WTC11 (cell line): ENCODE measurements at regions not wholly inside any gene's neighbourhood (a gene's known extent, or its start where the extent isn't known, plus 50 kb on each side); places are given as distances from the start of the nearest gene placed in this dataset.

Experiments
- ATAC-seq: fragments of 200-7000 bp; cut with Tn5 transposase; 2 replicates; pipeline ENCODE4 v1.10.0; 2021; ENCODE audit warnings: mild to moderate bottlenecking, moderate library complexity
- CTCF ChIA-PET: fragments of 300-600 bp; sonication (Branson Sonifier 250); formaldehyde crosslinking; loops from one replicate; lab custom pipeline; 2021; ENCODE audit warnings: antibody characterized with exemption; lab: Charles Lee
- POLR2A ChIA-PET: fragments of 350-600 bp; sonication (Branson Sonifier 250); formaldehyde crosslinking; loops from one replicate; lab custom pipeline; 2021; ENCODE audit warnings: antibody characterized with exemption; lab: Charles Lee
- DNase-seq: peaks from one replicate; pipeline ENCODE4 v3.0.0; 2021; ENCODE audit warnings: low spot score
- H3K27ac Mint-ChIP-seq: 2 replicates; pipeline ENCODE4 v1.8.0; 2021; ENCODE audit warnings: mixed read lengths
- H3K27me3 Mint-ChIP-seq: 2 replicates; pipeline ENCODE4 v1.8.0; 2021; ENCODE audit warnings: low read depth, mild to moderate bottlenecking, moderate library complexity, mixed read lengths
- H3K36me3 Mint-ChIP-seq: 2 replicates; pipeline ENCODE4 v1.8.0; 2021; ENCODE audit warnings: mixed read lengths
- H3K4me1 Mint-ChIP-seq: 2 replicates; pipeline ENCODE4 v1.8.0; 2022; ENCODE audit warnings: mixed read lengths
- H3K4me3 Mint-ChIP-seq: 2 replicates; pipeline ENCODE4 v1.8.0; 2021; ENCODE audit warnings: mild to moderate bottlenecking, moderate library complexity, mixed read lengths
- H3K9me3 Mint-ChIP-seq: 2 replicates; pipeline ENCODE4 v1.8.0; 2021; ENCODE audit warnings: mixed read lengths
- CREB1 ChIP-seq: sonication (generic); formaldehyde crosslinking; IDR thresholded peaks from 2 replicates; pipeline ENCODE4 v1.8.0; 2023; ENCODE audit warnings: mild to moderate bottlenecking, missing genetic modification reagents
- HMGA2 ChIP-seq: fragments of 250-450 bp; sonication (Bioruptor Pico); IDR thresholded peaks from 2 replicates; pipeline ENCODE4 v1.4.0; 2021; ENCODE audit warnings: mild to moderate bottlenecking, moderate library complexity
- IRF2 ChIP-seq: sonication (generic); formaldehyde crosslinking; IDR thresholded peaks from 2 replicates; pipeline ENCODE4 v1.8.0; 2022; ENCODE audit warnings: low read depth, missing genetic modification reagents, borderline replicate concordance
- JAZF1 ChIP-seq: fragments of 250-450 bp; sonication (Bioruptor Pico); IDR thresholded peaks from 2 replicates; pipeline ENCODE4 v1.9.0; 2021; ENCODE audit warnings: moderate library complexity, mild to moderate bottlenecking, inconsistent platforms
- MYBL2 ChIP-seq: sonication (generic); formaldehyde crosslinking; IDR thresholded peaks from 2 replicates; pipeline ENCODE4 v1.8.1; 2023; ENCODE audit warnings: mild to moderate bottlenecking, moderate library complexity, missing genetic modification reagents
- NFATC4 ChIP-seq: fragments of 250-450 bp; sonication (Bioruptor Pico); IDR thresholded peaks from 2 replicates; pipeline ENCODE4 v1.9.0; 2021; ENCODE audit warnings: mild to moderate bottlenecking
- OVOL2 ChIP-seq: fragments of 250-450 bp; sonication (Bioruptor Pico); IDR thresholded peaks from 2 replicates; pipeline ENCODE4 v1.9.0; 2021; ENCODE audit warnings: mild to moderate bottlenecking, borderline replicate concordance
- RORB ChIP-seq: fragments of 250-450 bp; sonication (Bioruptor Pico); IDR thresholded peaks from 2 replicates; pipeline ENCODE4 v1.9.0; 2021; ENCODE audit warnings: mild to moderate bottlenecking
- SMAD3 ChIP-seq: sonication (generic); formaldehyde crosslinking; IDR thresholded peaks from 2 replicates; pipeline ENCODE4 v1.8.0; 2022; ENCODE audit warnings: missing genetic modification reagents, mild to moderate bottlenecking, borderline replicate concordance
- SMAD4 ChIP-seq: sonication (generic); formaldehyde crosslinking; IDR thresholded peaks from 2 replicates; pipeline ENCODE4 v1.8.0; 2022; ENCODE audit warnings: mild to moderate bottlenecking, missing genetic modification reagents
- ZBTB21 ChIP-seq: sonication (generic); formaldehyde crosslinking; IDR thresholded peaks from 2 replicates; pipeline ENCODE4 v1.8.1; 2023; ENCODE audit warnings: mild to moderate bottlenecking, missing genetic modification reagents, borderline replicate concordance
- ZNF317 ChIP-seq: sonication (generic); formaldehyde crosslinking; IDR thresholded peaks from 2 replicates; pipeline ENCODE4 v1.8.1; 2023; ENCODE audit warnings: low read depth, mild to moderate bottlenecking, moderate library complexity, missing genetic modification reagents, borderline replicate concordance
- ZNF416 ChIP-seq: fragments of 250-450 bp; sonication (Bioruptor Pico); IDR thresholded peaks from 2 replicates; pipeline ENCODE4 v1.9.0; 2021; ENCODE audit warnings: mild to moderate bottlenecking, inconsistent platforms
- ZNF671 ChIP-seq: fragments of 250-450 bp; sonication (Bioruptor Pico); IDR thresholded peaks from 2 replicates; pipeline ENCODE4 v1.8.0; 2021; ENCODE audit warnings: mild to moderate bottlenecking
- TF ChIP-seq, protein P1 (sequence below): fragments of 250-450 bp; sonication (Bioruptor Pico); IDR thresholded peaks from 2 replicates; pipeline ENCODE4 v1.9.0; 2021; ENCODE audit warnings: mild to moderate bottlenecking
- TF ChIP-seq, protein P2 (sequence below): sonication (generic); formaldehyde crosslinking; IDR thresholded peaks from 2 replicates; pipeline ENCODE4 v1.8.1; 2023; ENCODE audit warnings: mild to moderate bottlenecking, moderate library complexity, missing genetic modification reagents
- TF ChIP-seq, protein P3 (sequence below): sonication (generic); formaldehyde crosslinking; IDR thresholded peaks from 2 replicates; pipeline ENCODE4 v1.8.0; 2023; ENCODE audit warnings: missing genetic modification reagents
- TF ChIP-seq, protein P4 (sequence below): sonication (generic); formaldehyde crosslinking; conservative IDR thresholded peaks from 2 replicates; pipeline ENCODE4 v1.8.1; 2022; ENCODE audit warnings: mild to moderate bottlenecking, missing genetic modification reagents
- TF ChIP-seq, protein P5 (sequence below): sonication (generic); formaldehyde crosslinking; IDR thresholded peaks from 2 replicates; pipeline ENCODE4 v1.8.1; 2022; ENCODE audit warnings: low read depth, missing genetic modification reagents, borderline replicate concordance
- TF ChIP-seq, protein P6 (sequence below): sonication (generic); formaldehyde crosslinking; IDR thresholded peaks from 2 replicates; pipeline ENCODE4 v1.8.1; 2022; ENCODE audit warnings: low read depth, mild to moderate bottlenecking, moderate library complexity, missing genetic modification reagents, borderline replicate concordance

DNA sequence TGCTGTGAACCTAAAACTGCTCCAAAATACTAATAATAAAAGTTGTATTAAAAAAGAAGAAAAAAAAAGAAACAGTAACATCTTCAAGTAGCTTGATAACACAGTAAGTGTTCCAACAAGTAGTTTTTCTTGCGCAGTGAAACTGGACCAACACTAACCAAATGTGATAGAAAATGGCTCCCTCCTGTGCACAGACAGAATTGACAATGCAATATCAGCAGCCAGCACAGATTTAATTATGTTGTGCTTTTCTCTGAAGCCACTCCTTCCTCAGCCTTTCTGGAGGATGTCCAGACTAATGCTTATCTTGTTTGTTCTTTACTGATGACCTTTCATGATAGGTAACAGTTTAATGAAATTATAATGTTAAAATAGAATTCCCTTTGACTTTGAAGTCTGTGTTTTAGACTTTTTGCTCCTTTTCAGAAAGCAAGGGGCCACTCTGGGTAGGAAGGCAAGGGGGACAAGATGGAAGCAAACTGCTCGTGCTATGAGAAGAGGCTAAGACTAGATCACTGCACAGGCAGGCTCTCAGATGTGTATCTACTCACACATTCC, 147.1 kb upstream of the RPL34 start:
- Mint-ChIP-seq H3K4me1 (no peaks in the 10 kb centered on the region), H3K27me3 (no peaks in the 10 kb centered on the region), H3K36me3 (no peaks in the 10 kb centered on the region), H3K4me3 (no peak overlapping the region), H3K27ac (no peak overlapping the region), H3K9me3 (peaks cover 5% of the 10 kb centered on the region; the same call in 1 of the 2 replicates)
- CTCF ChIA-PET, result no interaction called here
- no peak for ATAC-seq
- DNase-seq, result no peak
- POLR2A ChIA-PET, result no interaction called here
- TF ChIP-seq SMAD4 (CRISPR knock-in tag) (no peak), RORB (CRISPR knock-in tag) (no peak), CREB1 (CRISPR knock-in tag) (no peak), ZNF416 (CRISPR knock-in tag) (no peak), HMGA2 (CRISPR knock-in tag) (no peak), ZNF317 (CRISPR knock-in tag) (no peak), JAZF1 (CRISPR knock-in tag) (no peak), ZBTB21 (CRISPR knock-in tag) (no peak), IRF2 (CRISPR knock-in tag) (no peak), NFATC4 (CRISPR knock-in tag) (no peak), MYBL2 (no peak), OVOL2 (no peak), SMAD3 (CRISPR knock-in tag) (no peak), ZNF671 (CRISPR knock-in tag) (no peak)
- TF ChIP-seq, protein P1, sequence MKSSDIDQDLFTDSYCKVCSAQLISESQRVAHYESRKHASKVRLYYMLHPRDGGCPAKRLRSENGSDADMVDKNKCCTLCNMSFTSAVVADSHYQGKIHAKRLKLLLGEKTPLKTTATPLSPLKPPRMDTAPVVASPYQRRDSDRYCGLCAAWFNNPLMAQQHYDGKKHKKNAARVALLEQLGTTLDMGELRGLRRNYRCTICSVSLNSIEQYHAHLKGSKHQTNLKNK (CRISPR knock-in tag), result no peak
- TF ChIP-seq, protein P2, sequence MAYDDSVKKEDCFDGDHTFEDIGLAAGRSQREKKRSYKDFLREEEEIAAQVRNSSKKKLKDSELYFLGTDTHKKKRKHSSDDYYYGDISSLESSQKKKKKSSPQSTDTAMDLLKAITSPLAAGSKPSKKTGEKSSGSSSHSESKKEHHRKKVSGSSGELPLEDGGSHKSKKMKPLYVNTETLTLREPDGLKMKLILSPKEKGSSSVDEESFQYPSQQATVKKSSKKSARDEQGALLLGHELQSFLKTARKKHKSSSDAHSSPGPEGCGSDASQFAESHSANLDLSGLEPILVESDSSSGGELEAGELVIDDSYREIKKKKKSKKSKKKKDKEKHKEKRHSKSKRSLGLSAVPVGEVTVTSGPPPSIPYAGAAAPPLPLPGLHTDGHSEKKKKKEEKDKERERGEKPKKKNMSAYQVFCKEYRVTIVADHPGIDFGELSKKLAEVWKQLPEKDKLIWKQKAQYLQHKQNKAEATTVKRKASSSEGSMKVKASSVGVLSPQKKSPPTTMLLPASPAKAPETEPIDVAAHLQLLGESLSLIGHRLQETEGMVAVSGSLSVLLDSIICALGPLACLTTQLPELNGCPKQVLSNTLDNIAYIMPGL (CRISPR knock-in tag), result no peak
- TF ChIP-seq, protein P3, sequence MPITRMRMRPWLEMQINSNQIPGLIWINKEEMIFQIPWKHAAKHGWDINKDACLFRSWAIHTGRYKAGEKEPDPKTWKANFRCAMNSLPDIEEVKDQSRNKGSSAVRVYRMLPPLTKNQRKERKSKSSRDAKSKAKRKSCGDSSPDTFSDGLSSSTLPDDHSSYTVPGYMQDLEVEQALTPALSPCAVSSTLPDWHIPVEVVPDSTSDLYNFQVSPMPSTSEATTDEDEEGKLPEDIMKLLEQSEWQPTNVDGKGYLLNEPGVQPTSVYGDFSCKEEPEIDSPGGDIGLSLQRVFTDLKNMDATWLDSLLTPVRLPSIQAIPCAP (CRISPR knock-in tag), result no peak
- TF ChIP-seq, protein P4, sequence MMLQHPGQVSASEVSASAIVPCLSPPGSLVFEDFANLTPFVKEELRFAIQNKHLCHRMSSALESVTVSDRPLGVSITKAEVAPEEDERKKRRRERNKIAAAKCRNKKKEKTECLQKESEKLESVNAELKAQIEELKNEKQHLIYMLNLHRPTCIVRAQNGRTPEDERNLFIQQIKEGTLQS (CRISPR knock-in tag), result no peak
- TF ChIP-seq, protein P5, sequence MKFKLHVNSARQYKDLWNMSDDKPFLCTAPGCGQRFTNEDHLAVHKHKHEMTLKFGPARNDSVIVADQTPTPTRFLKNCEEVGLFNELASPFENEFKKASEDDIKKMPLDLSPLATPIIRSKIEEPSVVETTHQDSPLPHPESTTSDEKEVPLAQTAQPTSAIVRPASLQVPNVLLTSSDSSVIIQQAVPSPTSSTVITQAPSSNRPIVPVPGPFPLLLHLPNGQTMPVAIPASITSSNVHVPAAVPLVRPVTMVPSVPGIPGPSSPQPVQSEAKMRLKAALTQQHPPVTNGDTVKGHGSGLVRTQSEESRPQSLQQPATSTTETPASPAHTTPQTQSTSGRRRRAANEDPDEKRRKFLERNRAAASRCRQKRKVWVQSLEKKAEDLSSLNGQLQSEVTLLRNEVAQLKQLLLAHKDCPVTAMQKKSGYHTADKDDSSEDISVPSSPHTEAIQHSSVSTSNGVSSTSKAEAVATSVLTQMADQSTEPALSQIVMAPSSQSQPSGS (CRISPR knock-in tag), result no peak
- TF ChIP-seq, protein P6, sequence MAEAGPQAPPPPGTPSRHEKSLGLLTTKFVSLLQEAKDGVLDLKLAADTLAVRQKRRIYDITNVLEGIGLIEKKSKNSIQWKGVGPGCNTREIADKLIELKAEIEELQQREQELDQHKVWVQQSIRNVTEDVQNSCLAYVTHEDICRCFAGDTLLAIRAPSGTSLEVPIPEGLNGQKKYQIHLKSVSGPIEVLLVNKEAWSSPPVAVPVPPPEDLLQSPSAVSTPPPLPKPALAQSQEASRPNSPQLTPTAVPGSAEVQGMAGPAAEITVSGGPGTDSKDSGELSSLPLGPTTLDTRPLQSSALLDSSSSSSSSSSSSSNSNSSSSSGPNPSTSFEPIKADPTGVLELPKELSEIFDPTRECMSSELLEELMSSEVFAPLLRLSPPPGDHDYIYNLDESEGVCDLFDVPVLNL (CRISPR knock-in tag), result no peak
